Trophoblast cell (in vitro differentiated cells and primary cell): ENCODE measurements at regions not wholly inside any gene's neighbourhood (a gene's known extent, or its start where the extent isn't known, plus 50 kb on each side); places are given as distances from the start of the nearest gene placed in this dataset.

Experiments used
- DNase-seq, 2 donors: peaks; one replicate each; pipeline ENCODE4 v3.0.0-alpha.2; 2016
- H2AFZ ChIP-seq: 2 replicates; pipeline ENCODE4 v1.6.1; 2013; ENCODE audit warnings: low read length, moderate library complexity, mild to moderate bottlenecking; ENCODE audit not compliant: insufficient read depth, poor library complexity
- H2AK5ac ChIP-seq: 2 replicates; pipeline ENCODE4 v1.6.1; 2013; ENCODE audit warnings: mild to moderate bottlenecking, low read length
- H2BK120ac ChIP-seq: 2 replicates; pipeline ENCODE4 v1.6.1; 2013; ENCODE audit warnings: low read length, mild to moderate bottlenecking, moderate library complexity; ENCODE audit not compliant: insufficient read depth, poor library complexity
- H2BK12ac ChIP-seq: 2 replicates; pipeline ENCODE4 v1.6.1; 2013; ENCODE audit warnings: mild to moderate bottlenecking, low read length, moderate library complexity
- H2BK5ac ChIP-seq: 2 replicates; pipeline ENCODE4 v1.6.1; 2013; ENCODE audit warnings: low read length, low read depth, moderate library complexity, mild to moderate bottlenecking; ENCODE audit not compliant: poor library complexity
- H3K14ac ChIP-seq: 2 replicates; pipeline ENCODE4 v1.6.1; 2013; ENCODE audit warnings: mild to moderate bottlenecking, low read length
- H3K18ac ChIP-seq: 2 replicates; pipeline ENCODE4 v1.6.1; 2013; ENCODE audit warnings: mild to moderate bottlenecking, low read length
- H3K23ac ChIP-seq: 2 replicates; pipeline ENCODE4 v1.6.1; 2013; ENCODE audit warnings: low read length
- H3K27ac ChIP-seq: 2 replicates; pipeline ENCODE4 v1.5.1; 2013; ENCODE audit warnings: low read depth, mild to moderate bottlenecking, inconsistent platforms, low read length, moderate library complexity
- H3K27me3 ChIP-seq: 2 replicates; pipeline ENCODE4 v1.6.1; 2013; ENCODE audit warnings: inconsistent platforms, mild to moderate bottlenecking, low read length, moderate library complexity; ENCODE audit not compliant: insufficient read depth
- H3K36me3 ChIP-seq, 2 experiments: 1 replicate in 1 of 2; 2 replicates in 1 of 2; pipeline ENCODE4 v1.6.1; 2013; ENCODE audit warnings: low read length in 2 of 2, mild to moderate bottlenecking in 2 of 2, moderate library complexity in 1 of 2; ENCODE audit not compliant: insufficient read depth in 2 of 2, control insufficient read depth in 1 of 2
- H3K4ac ChIP-seq: 2 replicates; pipeline ENCODE4 v1.6.1; 2013; ENCODE audit warnings: low read depth, mild to moderate bottlenecking, low read length, moderate library complexity
- H3K4me1 ChIP-seq, 2 experiments: 1 replicate in 1 of 2; 2 replicates in 1 of 2; pipeline ENCODE4 v1.6.1; 2013; ENCODE audit warnings: low read length in 2 of 2, mild to moderate bottlenecking in 2 of 2, moderate library complexity in 1 of 2; ENCODE audit not compliant: insufficient read depth in 2 of 2, control insufficient read depth in 1 of 2
- H3K4me2 ChIP-seq: 2 replicates; pipeline ENCODE4 v1.6.1; 2013; ENCODE audit warnings: inconsistent platforms, mild to moderate bottlenecking, low read length, moderate library complexity
- H3K4me3 ChIP-seq: 2 replicates; pipeline ENCODE4 v1.5.1; 2013; ENCODE audit warnings: mild to moderate bottlenecking, low read depth, low read length, inconsistent platforms
- H3K79me1 ChIP-seq: one replicate; pipeline ENCODE4 v1.6.1; 2013; ENCODE audit warnings: low read length
- H3K79me2 ChIP-seq: 2 replicates; pipeline ENCODE4 v1.6.1; 2013; ENCODE audit warnings: low read length, mild to moderate bottlenecking; ENCODE audit not compliant: control insufficient read depth, insufficient read depth, poor library complexity
- H3K9ac ChIP-seq: 2 replicates; pipeline ENCODE4 v1.6.1; 2013; ENCODE audit warnings: mild to moderate bottlenecking, low read length
- H3K9me3 ChIP-seq: 2 replicates; pipeline ENCODE4 v1.6.1; 2013; ENCODE audit warnings: low read depth, mild to moderate bottlenecking, control low read depth, inconsistent platforms, low read length; ENCODE audit not compliant: insufficient read depth
- H4K12ac ChIP-seq: 2 replicates; pipeline ENCODE4 v1.6.1; 2013; ENCODE audit warnings: low read depth, mild to moderate bottlenecking, low read length, moderate library complexity
- H4K8ac ChIP-seq: 2 replicates; pipeline ENCODE4 v1.6.1; 2013; ENCODE audit warnings: low read depth, mild to moderate bottlenecking, low read length, moderate library complexity
- H4K91ac ChIP-seq: one replicate; pipeline ENCODE4 v1.6.1; 2013; ENCODE audit warnings: low read depth, mild to moderate bottlenecking, low read length, moderate library complexity
- WGBS: extraction: QIAGEN DNeasy Blood & Tissue Kit; methylation state at CpG from one replicate; pipeline ENCODE4 v1.1.7; 2013; ENCODE audit warnings: missing lambda C conversion rate; ENCODE audit not compliant: insufficient read length, insufficient coverage; ENCODE audit errors: extremely low coverage; 5-methylcytosine and 5-hydroxymethylcytosine counted together

DNA sequence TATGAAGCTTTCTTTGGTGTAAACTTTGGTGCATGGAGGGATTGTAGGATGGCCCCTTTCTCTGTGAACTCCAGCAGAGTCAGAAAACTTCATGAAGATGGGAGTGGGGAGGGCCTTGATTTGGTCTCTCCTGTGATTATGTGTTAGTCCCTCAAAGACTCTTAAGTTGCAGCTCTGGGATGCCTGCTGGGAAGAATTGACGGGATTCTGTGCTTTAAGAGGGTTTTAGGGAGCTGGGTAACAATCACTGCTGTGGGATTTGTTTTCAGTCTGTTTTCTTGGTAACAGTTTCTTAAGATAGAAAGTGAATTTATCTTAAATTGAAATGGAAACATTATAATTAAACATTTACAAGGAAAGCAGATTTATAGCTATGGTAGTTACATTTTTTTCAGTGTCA lies 378.1 kb downstream of the AACS start:
- H2AK5ac ChIP-seq = no peak overlapping the region
- no peaks in the 10 kb centered on the region for H3K4me1 ChIP-seq
- no peak overlapping the region for H2AFZ ChIP-seq
- no peaks in the 10 kb centered on the region for H3K79me2 ChIP-seq
- H2BK5ac ChIP-seq = no peak overlapping the region
- no peak overlapping the region for H3K4me2 ChIP-seq
- no peak overlapping the region for H3K14ac ChIP-seq
- H3K4me3 ChIP-seq = no peak overlapping the region
- WGBS = no CpG with 5 or more reads among the region's 1 CpG
- H4K8ac ChIP-seq = no peak overlapping the region
- no peak overlapping the region for H3K18ac ChIP-seq
- H3K4ac ChIP-seq = no peak overlapping the region
- no peak overlapping the region for H3K9ac ChIP-seq
- no peak overlapping the region for H3K23ac ChIP-seq
- no peak overlapping the region for H2BK120ac ChIP-seq
- H2BK12ac ChIP-seq = no peak overlapping the region
- DNase-seq = no peak
- H3K27me3 ChIP-seq = no peaks in the 10 kb centered on the region
- H4K91ac ChIP-seq = no peak overlapping the region
- H3K9me3 ChIP-seq = peaks cover 2% of the 10 kb centered on the region
- no peak overlapping the region for H4K12ac ChIP-seq
- H3K79me1 ChIP-seq = no peaks in the 10 kb centered on the region
- H3K27ac ChIP-seq = no peak overlapping the region
- no peaks in the 10 kb centered on the region for H3K36me3 ChIP-seq

DNA sequence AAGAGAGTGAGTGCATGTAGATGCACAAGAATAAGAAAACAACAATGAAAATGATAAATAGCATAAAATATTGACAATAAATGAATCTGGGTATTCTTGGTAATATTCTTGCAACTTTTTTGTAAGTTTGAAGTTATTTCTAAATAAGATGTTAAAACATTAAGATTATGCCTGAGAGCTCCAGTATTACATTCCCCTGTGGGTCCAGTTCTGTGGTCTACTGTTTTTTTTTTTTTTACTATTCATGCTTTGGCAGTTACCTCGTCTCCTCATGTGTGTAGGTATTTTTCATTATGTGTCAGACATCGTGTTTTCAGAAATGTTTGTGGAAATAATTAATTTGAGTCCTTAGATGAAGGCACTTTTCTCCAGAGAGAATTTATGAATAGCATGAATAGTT lies 386.2 kb downstream of the AACS start:
- no CpG with 5 or more reads among the region's 2 CpGs for WGBS
- Histone ChIP-seq H3K27ac (no peak overlapping the region), H3K4ac (no peak overlapping the region), H4K91ac (no peak overlapping the region), H3K23ac (no peak overlapping the region), H3K4me2 (no peak overlapping the region), H3K79me1 (no peaks in the 10 kb centered on the region), H3K9me3 (no peaks in the 10 kb centered on the region), H2BK5ac (no peak overlapping the region), H3K14ac (no peak overlapping the region), H3K79me2 (no peaks in the 10 kb centered on the region), H3K4me1 (no peaks in the 10 kb centered on the region), H4K12ac (no peak overlapping the region), H3K36me3 (no peaks in the 10 kb centered on the region), H3K4me3 (no peak overlapping the region), H2AK5ac (no peak overlapping the region), H2BK12ac (no peak overlapping the region), H2AFZ (no peak overlapping the region), H2BK120ac (no peak overlapping the region), H3K9ac (no peak overlapping the region), H3K18ac (no peak overlapping the region), H3K27me3 (no peaks in the 10 kb centered on the region), H4K8ac (no peak overlapping the region)
- no peak for DNase-seq

DNA sequence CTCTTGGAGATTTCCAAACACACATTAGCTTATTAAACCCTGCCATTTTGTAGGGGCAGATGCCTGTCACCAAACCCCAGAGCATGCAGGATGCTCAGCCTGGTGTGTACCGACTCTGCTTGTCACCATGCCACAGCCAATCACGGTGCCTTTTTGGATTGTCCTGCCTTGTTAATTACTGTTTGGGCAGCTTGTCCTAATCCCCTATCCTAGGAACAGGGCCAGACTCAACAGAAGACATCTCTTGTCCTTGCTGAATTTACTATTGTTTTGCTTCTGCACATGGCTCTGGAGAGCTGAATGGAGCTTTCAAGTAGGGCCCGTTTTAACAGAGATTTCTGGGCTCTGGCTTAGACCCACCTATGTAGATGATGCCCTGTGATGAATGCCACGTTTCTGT lies 388.5 kb downstream of the AACS start:
- no peaks in the 10 kb centered on the region for H3K79me2 ChIP-seq
- no peak overlapping the region for H3K4me3 ChIP-seq
- H3K4ac ChIP-seq = no peak overlapping the region
- H2AK5ac ChIP-seq = no peak overlapping the region
- peaks cover 1% of the 10 kb centered on the region for H3K9me3 ChIP-seq
- H3K27ac ChIP-seq = no peak overlapping the region
- no peak overlapping the region for H4K91ac ChIP-seq
- no peak overlapping the region for H3K4me2 ChIP-seq
- WGBS = no CpG with 5 or more reads among the region's 4 CpGs
- no peak overlapping the region for H3K18ac ChIP-seq
- no peak overlapping the region for H3K9ac ChIP-seq
- no peak for DNase-seq
- H3K14ac ChIP-seq = no peak overlapping the region
- no peaks in the 10 kb centered on the region for H3K27me3 ChIP-seq
- no peak overlapping the region for H3K23ac ChIP-seq
- no peaks in the 10 kb centered on the region for H3K36me3 ChIP-seq
- no peak overlapping the region for H2BK120ac ChIP-seq
- no peak overlapping the region for H2BK5ac ChIP-seq
- H2BK12ac ChIP-seq = no peak overlapping the region
- H2AFZ ChIP-seq = no peak overlapping the region
- no peak overlapping the region for H4K12ac ChIP-seq
- peaks cover 6 to 7% of the 10 kb centered on the region in 2 experiments for H3K4me1 ChIP-seq
- no peaks in the 10 kb centered on the region for H3K79me1 ChIP-seq
- H4K8ac ChIP-seq = no peak overlapping the region

DNA sequence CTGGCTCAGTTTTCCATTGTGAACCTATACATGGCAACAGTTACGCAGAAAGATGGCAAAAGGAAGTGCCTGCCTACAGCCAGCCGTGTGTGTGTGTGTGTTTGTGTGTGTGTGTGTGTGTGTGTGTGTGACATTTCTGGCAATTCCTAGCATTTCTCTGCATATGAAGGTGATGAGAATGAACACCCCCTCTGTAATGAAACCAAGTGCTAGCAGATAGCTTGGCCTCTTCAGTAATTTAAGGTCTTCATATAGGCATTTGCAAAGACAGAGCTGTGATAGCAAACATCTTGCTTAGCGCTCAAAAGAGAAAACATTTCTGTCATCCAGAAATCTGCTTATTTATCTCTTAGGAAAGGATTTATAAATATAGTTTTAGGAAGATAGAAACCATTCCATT lies 389.1 kb downstream of the AACS start:
- no peak overlapping the region for H2BK120ac ChIP-seq
- H2BK12ac ChIP-seq = no peak overlapping the region
- DNase-seq = no peak
- H3K4ac ChIP-seq = no peak overlapping the region
- H3K9me3 ChIP-seq = peaks cover 1% of the 10 kb centered on the region
- no peak overlapping the region for H3K4me3 ChIP-seq
- no peaks in the 10 kb centered on the region for H3K36me3 ChIP-seq
- no CpG with 5 or more reads among the region's 3 CpGs for WGBS
- H2BK5ac ChIP-seq = no peak overlapping the region
- H2AFZ ChIP-seq = no peak overlapping the region
- H3K79me2 ChIP-seq = no peaks in the 10 kb centered on the region
- no peaks in the 10 kb centered on the region for H3K79me1 ChIP-seq
- H3K18ac ChIP-seq = no peak overlapping the region
- H4K12ac ChIP-seq = no peak overlapping the region
- no peak overlapping the region for H3K4me2 ChIP-seq
- H3K23ac ChIP-seq = no peak overlapping the region
- no peak overlapping the region for H2AK5ac ChIP-seq
- no peak overlapping the region for H3K9ac ChIP-seq
- H4K91ac ChIP-seq = no peak overlapping the region
- H3K4me1 ChIP-seq = peaks cover 6 to 8% of the 10 kb centered on the region in 2 experiments
- no peak overlapping the region for H3K14ac ChIP-seq
- no peak overlapping the region for H4K8ac ChIP-seq
- no peak overlapping the region for H3K27ac ChIP-seq
- H3K27me3 ChIP-seq = no peaks in the 10 kb centered on the region
